ENCODE measurements at regions not wholly inside any gene's neighbourhood (a gene's known extent, or its start where the extent isn't known, plus 50 kb on each side); places are given as distances from the start of the nearest gene placed in this dataset.
"Not testable (repeated sequence)": the region's sequence is repeated elsewhere in the genome, so short reads cannot be mapped to it uniquely, and the experiment has no call there.

- ChIA-PET CTCF (interaction anchor here (2.3 kb wide), 2 partner anchors 23 to 24 kb away, joined by 11 to 13 read pairs; no protein-coding TSS in a partner anchor), POLR2A (no interaction called here)
- DNase-seq (ENCODE audit: low read depth, low spot score): no peak
- H3K4me3 ChIP-seq (ENCODE audit: low read depth, low read length): no peak overlapping the region
- TF ChIP-seq CTCF (IDR thresholded peaks at IDR 0.05; ENCODE audit: insufficient read depth, low read length, missing control alignments): no peak
Measured at GRCh38 chr22:19606332-19607191, 82.4 kb upstream of the CLDN5 start.

- CTCF ChIA-PET: interaction anchor here (2.3 kb wide), 1 partner anchor 22 kb away, joined by 13 read pairs; no protein-coding TSS in a partner anchor
- DNase-seq (ENCODE audit: low read depth, low spot score): no peak
- no peak overlapping the region for H3K4me3 ChIP-seq (ENCODE audit: low read depth, low read length)
- POLR2A ChIA-PET: no interaction called here
- TF ChIP-seq CTCF (IDR thresholded peaks at IDR 0.05; ENCODE audit: insufficient read depth, low read length, missing control alignments): no peak
Measured at GRCh38 chr22:19607192-19608002, 83.2 kb upstream of the CLDN5 start.

GRCh38 chr22:19608003-19608690, 83.9 kb upstream of the CLDN5 start:
- H3K4me3 ChIP-seq (ENCODE audit: low read depth, low read length): no peak overlapping the region
- ChIA-PET POLR2A (no interaction called here), CTCF (interaction anchor here (2.3 kb wide), 1 partner anchor 22 kb away, joined by 13 read pairs; no protein-coding TSS in a partner anchor)
- TF ChIP-seq CTCF (IDR thresholded peaks at IDR 0.05; ENCODE audit: insufficient read depth, low read length, missing control alignments): no peak
- DNase-seq (ENCODE audit: low read depth, low spot score): no peak

GRCh38 chr22:19609753-19610152, 85.5 kb upstream of the CLDN5 start:
- CTCF ChIA-PET; DNase-seq (ENCODE audit: low read depth, low spot score); POLR2A ChIA-PET; H3K4me3 ChIP-seq (ENCODE audit: low read depth, low read length): not testable (repeated sequence)

GRCh38 chr22:19610518-19611253, 86.5 kb upstream of the CLDN5 start:
- DNase-seq (ENCODE audit: low read depth, low spot score): no peak
- ChIA-PET CTCF (interaction anchor here (1.5 kb wide), 1 partner anchor 20 kb away, joined by 5 read pairs; no protein-coding TSS in a partner anchor), POLR2A (no interaction called here)
- no peak overlapping the region for H3K4me3 ChIP-seq (ENCODE audit: low read depth, low read length)
- no peak for TF ChIP-seq CTCF (IDR thresholded peaks at IDR 0.05; ENCODE audit: insufficient read depth, low read length, missing control alignments)

- ChIA-PET CTCF (interaction anchor here (1.5 kb wide), 1 partner anchor 19 kb away, joined by 5 read pairs; no protein-coding TSS in a partner anchor), POLR2A (no interaction called here)
- no peak for TF ChIP-seq CTCF (IDR thresholded peaks at IDR 0.05; ENCODE audit: insufficient read depth, low read length, missing control alignments)
- no peak overlapping the region for H3K4me3 ChIP-seq (ENCODE audit: low read depth, low read length)
- no peak for DNase-seq (ENCODE audit: low read depth, low spot score)
Measured at GRCh38 chr22:19611590-19611989, 87.4 kb upstream of the CLDN5 start.
